ENCODE measurements at regions not wholly inside any gene's neighbourhood (a gene's known extent, or its start where the extent isn't known, plus 50 kb on each side); places are given as distances from the start of the nearest gene placed in this dataset.
A peak's percentile ranks its signal among the peaks of the same experiment; 100 is the strongest.

- DNase-seq = no peak
These were observed 178.7 kb upstream of the CADM1 start for GRCh38 chr11:115682888-115683287.

- no peak for DNase-seq
These were observed 177.9 kb upstream of the CADM1 start for GRCh38 chr11:115682101-115682500.

- no peak for DNase-seq
These were observed 175.7 kb upstream of the CADM1 start for GRCh38 chr11:115679945-115680344.

GRCh38 chr11:115678942-115679341, 174.7 kb upstream of the CADM1 start:
- no peak for DNase-seq

GRCh38 chr11:115677190-115677589, 173.0 kb upstream of the CADM1 start:
- no peak for DNase-seq

GRCh38 chr11:115676768-115677167, 172.6 kb upstream of the CADM1 start:
- DNase-seq = no peak

GRCh38 chr11:115676206-115676605, 172.0 kb upstream of the CADM1 start:
- no peak for DNase-seq

GRCh38 chr11:115674937-115675544, 170.8 kb upstream of the CADM1 start:
- DNase-seq = no peak

- no peak for DNase-seq
These were observed 170.1 kb upstream of the CADM1 start for GRCh38 chr11:115674176-115674936.

GRCh38 chr11:115673720-115674119, 169.5 kb upstream of the CADM1 start:
- no peak for DNase-seq

- DNase-seq = no peak
These were observed 168.8 kb upstream of the CADM1 start for GRCh38 chr11:115672999-115673411.

- no peak for DNase-seq
These were observed 168.2 kb upstream of the CADM1 start for GRCh38 chr11:115672412-115672811.

- no peak for DNase-seq
These were observed 166.5 kb upstream of the CADM1 start for GRCh38 chr11:115670538-115671205.

GRCh38 chr11:115665958-115666357, 161.7 kb upstream of the CADM1 start:
- no peak for DNase-seq

GRCh38 chr11:115665175-115665821, 161.1 kb upstream of the CADM1 start:
- no peak for DNase-seq

GRCh38 chr11:115664313-115664712, 160.1 kb upstream of the CADM1 start:
- DNase-seq = no peak

GRCh38 chr11:115663790-115664189, 159.6 kb upstream of the CADM1 start:
- DNase-seq = no peak

- peak; percentile 65 for DNase-seq
These were observed 156.0 kb upstream of the CADM1 start for GRCh38 chr11:115660030-115660805.

- DNase-seq = peak; percentile 56
These were observed 155.1 kb upstream of the CADM1 start for GRCh38 chr11:115659061-115659963.

GRCh38 chr11:115657586-115657985, 153.4 kb upstream of the CADM1 start:
- DNase-seq = no peak

- DNase-seq = no peak
These were observed 152.5 kb upstream of the CADM1 start for GRCh38 chr11:115656669-115657068.

Measured in skin of body (tissue), 1 donor.